ENCODE measurements at regions not wholly inside any gene's neighbourhood (a gene's known extent, or its start where the extent isn't known, plus 50 kb on each side); places are given as distances from the start of the nearest gene placed in this dataset.

DNA sequence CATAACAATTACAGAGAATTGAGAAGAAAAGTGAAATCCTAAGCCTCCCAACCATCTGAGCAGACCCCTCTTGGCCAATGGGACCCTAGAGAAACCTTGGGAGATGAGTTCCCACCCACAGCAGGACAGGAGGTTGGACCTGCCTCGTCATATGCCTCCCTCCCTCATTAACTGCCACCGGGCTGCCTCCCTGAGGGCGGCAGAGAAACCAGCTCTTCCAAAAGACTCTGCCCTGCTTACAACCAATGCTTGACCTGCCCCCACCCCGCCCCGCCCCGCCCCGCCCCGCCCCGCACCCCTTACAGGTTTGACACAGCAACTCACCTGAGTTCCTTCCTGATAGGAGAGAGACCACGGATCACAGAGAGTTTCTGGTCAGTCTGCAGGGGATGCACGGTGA, 86.1 kb downstream of the ADRA2C start:
- TF ChIP-seq TEAD4 (IDR thresholded peaks at IDR 0.05; ENCODE audit: borderline replicate concordance, insufficient read depth) = no peak
- TF ChIP-seq, protein P1, sequence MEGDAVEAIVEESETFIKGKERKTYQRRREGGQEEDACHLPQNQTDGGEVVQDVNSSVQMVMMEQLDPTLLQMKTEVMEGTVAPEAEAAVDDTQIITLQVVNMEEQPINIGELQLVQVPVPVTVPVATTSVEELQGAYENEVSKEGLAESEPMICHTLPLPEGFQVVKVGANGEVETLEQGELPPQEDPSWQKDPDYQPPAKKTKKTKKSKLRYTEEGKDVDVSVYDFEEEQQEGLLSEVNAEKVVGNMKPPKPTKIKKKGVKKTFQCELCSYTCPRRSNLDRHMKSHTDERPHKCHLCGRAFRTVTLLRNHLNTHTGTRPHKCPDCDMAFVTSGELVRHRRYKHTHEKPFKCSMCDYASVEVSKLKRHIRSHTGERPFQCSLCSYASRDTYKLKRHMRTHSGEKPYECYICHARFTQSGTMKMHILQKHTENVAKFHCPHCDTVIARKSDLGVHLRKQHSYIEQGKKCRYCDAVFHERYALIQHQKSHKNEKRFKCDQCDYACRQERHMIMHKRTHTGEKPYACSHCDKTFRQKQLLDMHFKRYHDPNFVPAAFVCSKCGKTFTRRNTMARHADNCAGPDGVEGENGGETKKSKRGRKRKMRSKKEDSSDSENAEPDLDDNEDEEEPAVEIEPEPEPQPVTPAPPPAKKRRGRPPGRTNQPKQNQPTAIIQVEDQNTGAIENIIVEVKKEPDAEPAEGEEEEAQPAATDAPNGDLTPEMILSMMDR (IDR thresholded peaks at IDR 0.05) = no peak
- TF ChIP-seq MEF2A (IDR thresholded peaks at IDR 0.05; ENCODE audit: borderline replicate concordance, low read depth) = no peak
- TF ChIP-seq YY1 (IDR thresholded peaks at IDR 0.05; ENCODE audit: low read depth) = no peak
- TF ChIP-seq RCOR1 (IDR thresholded peaks at IDR 0.05; ENCODE audit: low read length) = no peak
